PC-3 (cell line): ENCODE measurements at regions not wholly inside any gene's neighbourhood (a gene's known extent, or its start where the extent isn't known, plus 50 kb on each side); places are given as distances from the start of the nearest gene placed in this dataset.

Source experiments
- EZH2 ChIP-seq: fragments of 300-600 bp; sonication (generic); IDR thresholded peaks from one replicate; pipeline ENCODE4 v1.6.1; 2017; ENCODE audit warnings: antibody characterized with exemption, mild to moderate bottlenecking, low read length; ENCODE audit not compliant: unreplicated experiment
- TF ChIP-seq, protein P1 (sequence below): fragments of 300-600 bp; sonication (generic); conservative IDR thresholded peaks from 2 replicates; pipeline ENCODE4 v1.5.1; 2017; ENCODE audit warnings: antibody characterized with exemption, low read depth, mild to moderate bottlenecking, low read length

DNA sequence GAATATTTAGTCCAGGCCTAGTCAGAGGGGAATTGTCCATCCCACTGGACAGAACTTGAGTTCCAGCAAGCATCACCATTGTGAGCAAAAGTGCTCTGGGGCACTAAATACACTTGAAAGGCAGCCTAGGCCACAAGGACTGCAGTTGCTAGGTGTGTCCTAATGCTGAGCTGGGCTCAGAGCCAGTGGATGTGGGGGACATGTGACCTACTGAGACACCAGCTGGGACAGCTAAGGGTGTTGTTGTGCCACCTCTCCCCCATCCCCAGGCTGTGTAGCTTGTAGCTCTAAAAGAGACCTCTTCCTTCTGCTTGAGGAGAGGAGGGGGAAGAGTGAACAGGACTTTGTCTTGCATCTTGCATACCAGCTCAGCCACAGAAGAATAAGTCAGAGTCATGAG is 120.9 kb downstream of the DTWD1 start:
- TF ChIP-seq, protein P1, sequence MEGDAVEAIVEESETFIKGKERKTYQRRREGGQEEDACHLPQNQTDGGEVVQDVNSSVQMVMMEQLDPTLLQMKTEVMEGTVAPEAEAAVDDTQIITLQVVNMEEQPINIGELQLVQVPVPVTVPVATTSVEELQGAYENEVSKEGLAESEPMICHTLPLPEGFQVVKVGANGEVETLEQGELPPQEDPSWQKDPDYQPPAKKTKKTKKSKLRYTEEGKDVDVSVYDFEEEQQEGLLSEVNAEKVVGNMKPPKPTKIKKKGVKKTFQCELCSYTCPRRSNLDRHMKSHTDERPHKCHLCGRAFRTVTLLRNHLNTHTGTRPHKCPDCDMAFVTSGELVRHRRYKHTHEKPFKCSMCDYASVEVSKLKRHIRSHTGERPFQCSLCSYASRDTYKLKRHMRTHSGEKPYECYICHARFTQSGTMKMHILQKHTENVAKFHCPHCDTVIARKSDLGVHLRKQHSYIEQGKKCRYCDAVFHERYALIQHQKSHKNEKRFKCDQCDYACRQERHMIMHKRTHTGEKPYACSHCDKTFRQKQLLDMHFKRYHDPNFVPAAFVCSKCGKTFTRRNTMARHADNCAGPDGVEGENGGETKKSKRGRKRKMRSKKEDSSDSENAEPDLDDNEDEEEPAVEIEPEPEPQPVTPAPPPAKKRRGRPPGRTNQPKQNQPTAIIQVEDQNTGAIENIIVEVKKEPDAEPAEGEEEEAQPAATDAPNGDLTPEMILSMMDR = no peak
- TF ChIP-seq EZH2 = no peak
